ENCODE measurements at regions not wholly inside any gene's neighbourhood (a gene's known extent, or its start where the extent isn't known, plus 50 kb on each side); places are given as distances from the start of the nearest gene placed in this dataset.

DNA sequence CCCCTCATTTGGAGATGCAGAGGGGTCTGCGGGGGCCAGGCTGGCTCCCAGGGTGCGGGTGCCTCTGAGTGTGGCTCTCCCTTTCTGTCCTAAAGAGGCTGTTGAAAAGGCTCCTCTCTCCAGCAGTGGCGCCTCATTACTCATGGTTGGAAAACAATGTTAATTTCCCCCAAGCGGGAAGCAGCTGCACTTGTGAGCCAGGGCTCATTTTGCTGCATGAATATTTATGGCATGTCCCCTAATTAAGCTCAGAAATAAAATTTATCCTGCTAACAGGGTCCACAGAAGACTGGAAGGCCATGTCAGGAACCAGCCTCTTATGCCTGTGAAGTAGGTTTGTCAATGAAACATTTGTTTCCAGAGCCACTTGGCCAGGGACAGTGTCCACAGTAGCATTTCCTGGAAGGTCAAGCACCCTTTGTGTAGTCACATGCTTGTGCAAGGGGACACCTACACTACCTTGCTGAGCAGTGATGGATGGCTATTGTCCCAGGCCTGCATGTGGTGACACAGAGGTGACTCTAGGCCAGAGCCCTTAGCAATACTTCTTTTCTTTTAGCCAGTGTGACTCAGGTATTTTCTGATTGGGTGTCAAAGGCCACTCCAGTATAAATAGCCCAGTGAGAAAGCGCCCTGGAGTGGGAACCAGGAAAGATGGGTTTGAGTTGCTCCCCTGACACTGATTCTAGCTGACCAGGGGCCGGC, 259.0 kb downstream of the FOXD2 start:
- TF ChIP-seq POLR2A (IDR thresholded peaks at IDR 0.05), result no peak
- TF ChIP-seq, protein P1, sequence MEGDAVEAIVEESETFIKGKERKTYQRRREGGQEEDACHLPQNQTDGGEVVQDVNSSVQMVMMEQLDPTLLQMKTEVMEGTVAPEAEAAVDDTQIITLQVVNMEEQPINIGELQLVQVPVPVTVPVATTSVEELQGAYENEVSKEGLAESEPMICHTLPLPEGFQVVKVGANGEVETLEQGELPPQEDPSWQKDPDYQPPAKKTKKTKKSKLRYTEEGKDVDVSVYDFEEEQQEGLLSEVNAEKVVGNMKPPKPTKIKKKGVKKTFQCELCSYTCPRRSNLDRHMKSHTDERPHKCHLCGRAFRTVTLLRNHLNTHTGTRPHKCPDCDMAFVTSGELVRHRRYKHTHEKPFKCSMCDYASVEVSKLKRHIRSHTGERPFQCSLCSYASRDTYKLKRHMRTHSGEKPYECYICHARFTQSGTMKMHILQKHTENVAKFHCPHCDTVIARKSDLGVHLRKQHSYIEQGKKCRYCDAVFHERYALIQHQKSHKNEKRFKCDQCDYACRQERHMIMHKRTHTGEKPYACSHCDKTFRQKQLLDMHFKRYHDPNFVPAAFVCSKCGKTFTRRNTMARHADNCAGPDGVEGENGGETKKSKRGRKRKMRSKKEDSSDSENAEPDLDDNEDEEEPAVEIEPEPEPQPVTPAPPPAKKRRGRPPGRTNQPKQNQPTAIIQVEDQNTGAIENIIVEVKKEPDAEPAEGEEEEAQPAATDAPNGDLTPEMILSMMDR (IDR thresholded peaks at IDR 0.05), result no peak

All from lower leg skin (tissue), 3 donors.